ENCODE measurements at regions not wholly inside any gene's neighbourhood (a gene's known extent, or its start where the extent isn't known, plus 50 kb on each side); places are given as distances from the start of the nearest gene placed in this dataset.

DNA sequence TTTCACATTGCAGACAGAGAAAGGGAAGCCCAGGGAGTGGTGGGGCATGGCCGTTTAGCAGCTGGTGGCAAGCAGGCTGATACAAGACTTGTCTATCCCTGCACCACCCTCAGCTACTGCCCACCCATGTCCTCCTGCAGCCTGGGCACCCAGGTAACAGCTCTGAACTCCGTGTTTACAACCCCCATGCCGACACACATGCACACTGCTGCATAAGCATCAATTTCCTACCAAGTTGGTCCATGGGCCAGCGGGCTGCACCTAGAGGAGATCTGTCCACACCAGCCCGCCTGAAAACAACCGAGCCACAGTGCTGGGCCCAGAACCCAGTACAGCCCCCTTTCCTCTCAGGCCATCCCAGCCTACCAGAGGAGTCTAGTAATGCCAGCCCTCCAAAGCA, 75.9 kb upstream of the C14orf180 start:
- TF ChIP-seq, protein P1, sequence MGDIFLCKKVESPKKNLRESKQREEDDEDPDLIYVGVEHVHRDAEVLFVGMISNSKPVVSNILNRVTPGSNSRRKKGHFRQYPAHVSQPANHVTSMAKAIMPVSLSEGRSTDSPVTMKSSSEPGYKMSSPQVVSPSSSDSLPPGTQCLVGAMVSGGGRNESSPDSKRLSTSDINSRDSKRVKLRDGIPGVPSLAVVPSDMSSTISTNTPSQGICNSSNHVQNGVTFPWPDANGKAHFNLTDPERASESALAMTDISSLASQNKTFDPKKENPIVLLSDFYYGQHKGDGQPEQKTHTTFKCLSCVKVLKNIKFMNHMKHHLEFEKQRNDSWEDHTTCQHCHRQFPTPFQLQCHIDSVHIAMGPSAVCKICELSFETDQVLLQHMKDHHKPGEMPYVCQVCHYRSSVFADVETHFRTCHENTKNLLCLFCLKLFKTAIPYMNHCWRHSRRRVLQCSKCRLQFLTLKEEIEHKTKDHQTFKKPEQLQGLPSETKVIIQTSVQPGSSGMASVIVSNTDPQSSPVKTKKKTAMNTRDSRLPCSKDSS (IDR thresholded peaks at IDR 0.05; ENCODE audit: low read depth, partially characterized antibody) = no peak
- TF ChIP-seq ZNF592 (IDR thresholded peaks at IDR 0.05) (no peak), TCF7L2 (IDR thresholded peaks at IDR 0.05; ENCODE audit: low read depth, low read length) (no peak), FOXK2 (conservative IDR thresholded peaks at IDR 0.05 in 1 of 2, IDR thresholded peaks at IDR 0.05 in 1 of 2; ENCODE audit: low read depth in 2 of 2) (no peak), ZNF280B (CRISPR knock-in tag; IDR thresholded peaks at IDR 0.05) (no peak), STAT5A (IDR thresholded peaks at IDR 0.05; ENCODE audit: borderline replicate concordance, low read length) (no peak), RAD21 (CRISPR knock-in tag; conservative IDR thresholded peaks at IDR 0.05 in 1 of 2, IDR thresholded peaks at IDR 0.05 in 1 of 2) (no peak), CTCF (IDR thresholded peaks at IDR 0.05 in 2 of 3, conservative IDR thresholded peaks at IDR 0.05 in 1 of 3; ENCODE audit: insufficient read depth in 2 of 3, low read depth in 1 of 3, low read length in 3 of 3) (no peak), OTX1 (CRISPR knock-in tag; IDR thresholded peaks at IDR 0.05) (no peak), CHD1 (IDR thresholded peaks at IDR 0.05; ENCODE audit: low read length) (no peak), PCBP1 (IDR thresholded peaks at IDR 0.05; ENCODE audit: low read depth, low read length, poor library complexity, severe bottlenecking) (no peak)
- TF ChIP-seq, protein P2, sequence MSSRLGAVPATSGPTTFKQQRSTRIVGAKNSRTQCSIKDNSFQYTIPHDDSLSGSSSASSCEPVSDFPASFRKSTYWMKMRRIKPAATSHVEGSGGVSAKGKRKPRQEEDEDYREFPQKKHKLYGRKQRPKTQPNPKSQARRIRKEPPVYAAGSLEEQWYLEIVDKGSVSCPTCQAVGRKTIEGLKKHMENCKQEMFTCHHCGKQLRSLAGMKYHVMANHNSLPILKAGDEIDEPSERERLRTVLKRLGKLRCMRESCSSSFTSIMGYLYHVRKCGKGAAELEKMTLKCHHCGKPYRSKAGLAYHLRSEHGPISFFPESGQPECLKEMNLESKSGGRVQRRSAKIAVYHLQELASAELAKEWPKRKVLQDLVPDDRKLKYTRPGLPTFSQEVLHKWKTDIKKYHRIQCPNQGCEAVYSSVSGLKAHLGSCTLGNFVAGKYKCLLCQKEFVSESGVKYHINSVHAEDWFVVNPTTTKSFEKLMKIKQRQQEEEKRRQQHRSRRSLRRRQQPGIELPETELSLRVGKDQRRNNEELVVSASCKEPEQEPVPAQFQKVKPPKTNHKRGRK (tag; IDR thresholded peaks at IDR 0.05) = no peak

All from K562 (cell line).